ENCODE measurements at regions not wholly inside any gene's neighbourhood (a gene's known extent, or its start where the extent isn't known, plus 50 kb on each side); places are given as distances from the start of the nearest gene placed in this dataset.

DNA sequence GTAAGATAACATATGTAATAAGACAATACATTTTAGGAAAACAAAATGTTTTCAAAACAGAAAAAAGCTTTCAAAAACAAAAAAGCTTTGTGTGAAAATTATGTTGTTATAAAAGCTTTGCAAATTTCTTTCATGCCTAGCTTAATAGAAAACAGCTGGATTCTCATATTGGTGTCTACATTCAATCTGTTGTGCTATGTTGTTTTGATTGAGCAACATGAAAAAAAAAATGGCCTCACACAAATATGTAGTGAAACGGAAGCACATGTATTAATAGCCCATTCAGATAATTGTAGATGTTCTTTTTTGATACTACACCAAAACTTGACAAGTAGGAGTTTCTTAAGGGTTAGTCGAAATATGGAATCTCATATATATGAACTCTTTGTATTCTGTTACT is 197.5 kb downstream of the ZEB2 start:
- no peak for DNase-seq (ENCODE audit: low spot score)
- Mint-ChIP-seq H3K27ac (no peak overlapping the region), H3K9me3 (peaks cover 15% of the 10 kb centered on the region), H3K4me3 (no peak overlapping the region), H3K27me3 (ENCODE audit: insufficient read depth, low read depth) (no peaks in the 10 kb centered on the region), H3K4me1 (peaks cover 10% of the 10 kb centered on the region), H3K36me3 (peaks cover 18% of the 10 kb centered on the region)
- no peaks in the 10 kb centered on the region for H4K20me1 ChIP-seq (ENCODE audit: low read depth)
- no peak overlapping the region for H3K4me3 ChIP-seq
- peaks cover 67% of the 10 kb centered on the region for H3K79me2 ChIP-seq (ENCODE audit: low read depth)
- no peaks in the 10 kb centered on the region for H3K36me3 ChIP-seq
- no peak overlapping the region for H3K4me2 ChIP-seq
- H3K27me3 ChIP-seq, result no peaks in the 10 kb centered on the region
- TF ChIP-seq EZH2 (IDR thresholded peaks at IDR 0.05) (no peak), EZH2phosphoT487 (IDR thresholded peaks at IDR 0.05) (no peak)
- H3K9me3 ChIP-seq (ENCODE audit: low read depth), result no peaks in the 10 kb centered on the region
- H2AFZ ChIP-seq (replicated peaks), result no peak overlapping the region
- no peak overlapping the region for H3K9ac ChIP-seq
- H3K4me1 ChIP-seq, result peaks cover 5% of the 10 kb centered on the region
- H3F3A ChIP-seq (ENCODE audit: low read depth), result no peaks in the 10 kb centered on the region
- no peak overlapping the region for H3K27ac ChIP-seq

DNA sequence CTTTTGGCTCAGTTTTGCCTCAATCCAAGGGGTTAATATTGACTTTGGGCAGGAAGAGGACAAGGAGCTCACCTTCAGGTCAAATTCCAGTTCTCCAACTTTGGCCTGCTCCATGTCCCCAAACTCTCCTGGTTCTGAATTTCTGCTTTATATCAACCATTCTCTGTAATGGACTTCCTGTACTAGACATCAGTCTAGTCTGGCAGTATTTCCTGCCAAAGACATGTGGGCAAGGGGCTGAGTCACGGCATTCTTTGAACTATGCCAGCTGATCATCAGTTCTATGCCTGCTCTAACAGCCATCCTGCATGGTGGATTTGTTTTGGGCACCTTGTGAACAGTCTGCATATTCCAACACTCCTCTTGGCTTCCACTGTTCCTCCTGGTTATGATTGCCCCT is 199.4 kb downstream of the ZEB2 start:
- H3K9me3 ChIP-seq (ENCODE audit: low read depth), result no peaks in the 10 kb centered on the region
- peaks cover 5% of the 10 kb centered on the region for H3K4me1 ChIP-seq
- peaks cover 54% of the 10 kb centered on the region for H3K79me2 ChIP-seq (ENCODE audit: low read depth)
- no peak overlapping the region for H2AFZ ChIP-seq (replicated peaks)
- H3F3A ChIP-seq (ENCODE audit: low read depth), result no peaks in the 10 kb centered on the region
- peaks cover 6% of the 10 kb centered on the region for H3K4me1 Mint-ChIP-seq
- no peak for DNase-seq (ENCODE audit: low spot score)
- no peaks in the 10 kb centered on the region for H3K36me3 ChIP-seq
- no peak overlapping the region for H3K4me2 ChIP-seq
- peaks cover 15% of the 10 kb centered on the region for H3K9me3 Mint-ChIP-seq
- peaks cover 11% of the 10 kb centered on the region for H3K36me3 Mint-ChIP-seq
- H3K27ac Mint-ChIP-seq, result no peak overlapping the region
- H3K4me3 ChIP-seq, result no peak overlapping the region
- TF ChIP-seq EZH2 (IDR thresholded peaks at IDR 0.05) (no peak), EZH2phosphoT487 (IDR thresholded peaks at IDR 0.05) (no peak)
- TF ChIP-seq, protein P1, sequence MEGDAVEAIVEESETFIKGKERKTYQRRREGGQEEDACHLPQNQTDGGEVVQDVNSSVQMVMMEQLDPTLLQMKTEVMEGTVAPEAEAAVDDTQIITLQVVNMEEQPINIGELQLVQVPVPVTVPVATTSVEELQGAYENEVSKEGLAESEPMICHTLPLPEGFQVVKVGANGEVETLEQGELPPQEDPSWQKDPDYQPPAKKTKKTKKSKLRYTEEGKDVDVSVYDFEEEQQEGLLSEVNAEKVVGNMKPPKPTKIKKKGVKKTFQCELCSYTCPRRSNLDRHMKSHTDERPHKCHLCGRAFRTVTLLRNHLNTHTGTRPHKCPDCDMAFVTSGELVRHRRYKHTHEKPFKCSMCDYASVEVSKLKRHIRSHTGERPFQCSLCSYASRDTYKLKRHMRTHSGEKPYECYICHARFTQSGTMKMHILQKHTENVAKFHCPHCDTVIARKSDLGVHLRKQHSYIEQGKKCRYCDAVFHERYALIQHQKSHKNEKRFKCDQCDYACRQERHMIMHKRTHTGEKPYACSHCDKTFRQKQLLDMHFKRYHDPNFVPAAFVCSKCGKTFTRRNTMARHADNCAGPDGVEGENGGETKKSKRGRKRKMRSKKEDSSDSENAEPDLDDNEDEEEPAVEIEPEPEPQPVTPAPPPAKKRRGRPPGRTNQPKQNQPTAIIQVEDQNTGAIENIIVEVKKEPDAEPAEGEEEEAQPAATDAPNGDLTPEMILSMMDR (IDR thresholded peaks at IDR 0.05), result no peak
- no peaks in the 10 kb centered on the region for H3K27me3 Mint-ChIP-seq (ENCODE audit: insufficient read depth, low read depth)
- H3K4me3 Mint-ChIP-seq, result no peak overlapping the region
- H3K9ac ChIP-seq, result no peak overlapping the region
- H4K20me1 ChIP-seq (ENCODE audit: low read depth), result no peaks in the 10 kb centered on the region
- no peaks in the 10 kb centered on the region for H3K27me3 ChIP-seq
- H3K27ac ChIP-seq, result no peak overlapping the region

DNA sequence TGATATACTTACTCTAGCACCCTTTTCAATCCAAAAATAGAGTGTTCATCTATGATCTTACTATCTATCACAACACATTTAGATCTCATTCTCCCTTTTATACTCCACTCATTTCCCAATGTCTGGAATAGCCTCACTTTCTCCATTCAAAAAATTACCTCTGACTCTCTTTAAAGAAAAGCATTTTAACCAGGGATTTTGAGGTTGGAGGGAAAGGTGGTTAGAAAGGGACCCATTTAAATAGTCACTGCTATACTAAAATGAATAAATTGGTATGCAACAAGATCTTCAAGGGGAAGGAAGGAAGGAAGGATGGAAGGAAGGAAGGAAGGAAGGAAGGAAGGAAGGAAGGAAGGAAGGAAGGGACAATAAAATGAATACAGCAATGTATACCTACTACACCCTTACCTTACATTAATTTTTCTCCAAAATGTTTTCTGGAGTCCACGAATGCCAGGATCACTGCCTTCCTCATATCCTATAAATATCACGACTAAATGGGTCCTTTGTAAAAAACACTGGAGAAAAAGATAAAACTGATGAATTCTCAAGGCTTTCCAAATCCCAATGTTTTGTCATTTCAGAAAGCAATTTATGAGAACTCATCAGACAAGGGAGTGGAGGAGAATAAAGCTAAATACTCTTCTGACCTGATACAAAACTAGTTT is 202.7 kb downstream of the ZEB2 start:
- Mint-ChIP-seq H3K27me3 (ENCODE audit: insufficient read depth, low read depth) (no peaks in the 10 kb centered on the region), H3K4me1 (no peaks in the 10 kb centered on the region), H3K36me3 (peaks cover 20% of the 10 kb centered on the region), H3K27ac (no peak overlapping the region), H3K9me3 (peaks cover 23% of the 10 kb centered on the region), H3K4me3 (no peak overlapping the region)
- Histone ChIP-seq H3F3A (ENCODE audit: low read depth) (no peaks in the 10 kb centered on the region), H3K36me3 (no peaks in the 10 kb centered on the region), H3K4me3 (no peak overlapping the region), H3K27ac (no peak overlapping the region), H3K4me2 (no peak overlapping the region), H3K79me2 (ENCODE audit: low read depth) (peaks cover 33% of the 10 kb centered on the region), H3K9me3 (ENCODE audit: low read depth) (no peaks in the 10 kb centered on the region), H3K27me3 (no peaks in the 10 kb centered on the region), H4K20me1 (ENCODE audit: low read depth) (no peaks in the 10 kb centered on the region), H3K4me1 (no peaks in the 10 kb centered on the region), H3K9ac (no peak overlapping the region), H2AFZ (replicated peaks) (no peak overlapping the region)
- TF ChIP-seq, protein P1 (IDR thresholded peaks at IDR 0.05), result no peak
- no peak for TF ChIP-seq EZH2phosphoT487 (IDR thresholded peaks at IDR 0.05)
- no peak for TF ChIP-seq EZH2 (IDR thresholded peaks at IDR 0.05)
- no peak for DNase-seq (ENCODE audit: low spot score)

DNA sequence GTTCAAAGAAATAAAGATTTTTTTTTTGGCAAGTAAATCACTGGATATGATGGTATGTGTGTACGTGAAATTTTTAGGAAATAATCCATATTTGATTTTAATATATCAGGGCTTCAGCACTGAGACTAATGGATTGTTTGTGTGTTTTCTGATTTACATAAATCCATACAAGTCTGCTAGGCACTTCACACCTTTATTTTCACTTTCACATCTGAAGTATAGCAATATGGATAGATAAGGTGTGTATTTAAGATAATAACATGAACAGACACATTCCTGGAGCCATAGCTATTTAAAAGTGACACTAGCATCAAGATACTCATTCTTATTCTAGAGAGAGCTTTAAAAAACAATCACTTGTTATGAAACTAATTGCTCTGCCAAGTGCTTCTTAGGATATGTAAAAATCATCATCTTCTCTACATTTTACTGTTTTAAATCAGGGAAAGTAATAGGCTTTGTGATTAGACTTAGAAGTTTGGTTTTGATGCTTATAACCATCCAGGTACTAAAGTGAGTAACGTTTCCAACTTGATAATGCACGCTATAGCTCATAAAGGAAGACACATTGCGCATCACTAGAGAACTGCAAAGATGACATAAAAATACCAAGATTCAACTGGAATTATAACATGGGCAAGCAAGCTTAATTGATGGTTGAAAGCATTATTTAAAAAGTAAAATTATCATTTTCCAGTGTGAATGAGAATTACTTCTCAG is 208.9 kb downstream of the ZEB2 start:
- Histone ChIP-seq H3K9me3 (ENCODE audit: low read depth) (no peaks in the 10 kb centered on the region), H3K27ac (no peak overlapping the region), H4K20me1 (ENCODE audit: low read depth) (no peaks in the 10 kb centered on the region), H3K27me3 (no peaks in the 10 kb centered on the region), H3K4me3 (no peak overlapping the region), H3K4me1 (no peaks in the 10 kb centered on the region), H3K9ac (no peak overlapping the region), H3K4me2 (no peak overlapping the region), H3K79me2 (ENCODE audit: low read depth) (peaks cover 36% of the 10 kb centered on the region), H3K36me3 (peaks cover 4% of the 10 kb centered on the region), H3F3A (ENCODE audit: low read depth) (no peaks in the 10 kb centered on the region), H2AFZ (replicated peaks) (no peak overlapping the region)
- no peaks in the 10 kb centered on the region for H3K4me1 Mint-ChIP-seq
- H3K36me3 Mint-ChIP-seq, result peaks cover 33% of the 10 kb centered on the region
- no peaks in the 10 kb centered on the region for H3K27me3 Mint-ChIP-seq (ENCODE audit: insufficient read depth, low read depth)
- TF ChIP-seq EZH2 (IDR thresholded peaks at IDR 0.05) (no peak), EZH2phosphoT487 (IDR thresholded peaks at IDR 0.05) (no peak)
- TF ChIP-seq, protein P1 (IDR thresholded peaks at IDR 0.05), result no peak
- H3K9me3 Mint-ChIP-seq, result peaks cover 47% of the 10 kb centered on the region
- no peak overlapping the region for H3K4me3 Mint-ChIP-seq
- no peak overlapping the region for H3K27ac Mint-ChIP-seq
- DNase-seq (ENCODE audit: low spot score), result no peak

Data from neural progenitor cell (in vitro differentiated cells).